GM18861 (cell line): ENCODE measurements at regions not wholly inside any gene's neighbourhood (a gene's known extent, or its start where the extent isn't known, plus 50 kb on each side); places are given as distances from the start of the nearest gene placed in this dataset.
"Not testable (repeated sequence)": the region's sequence is repeated elsewhere in the genome, so short reads cannot be mapped to it uniquely, and the experiment has no call there.

ENCODE experiments used
- ATAC-seq: cut with Tn5 transposase; IDR thresholded peaks from one replicate; pipeline ENCODE4 v1.9.1; 2021; ENCODE audit not compliant: unreplicated experiment

DNA sequence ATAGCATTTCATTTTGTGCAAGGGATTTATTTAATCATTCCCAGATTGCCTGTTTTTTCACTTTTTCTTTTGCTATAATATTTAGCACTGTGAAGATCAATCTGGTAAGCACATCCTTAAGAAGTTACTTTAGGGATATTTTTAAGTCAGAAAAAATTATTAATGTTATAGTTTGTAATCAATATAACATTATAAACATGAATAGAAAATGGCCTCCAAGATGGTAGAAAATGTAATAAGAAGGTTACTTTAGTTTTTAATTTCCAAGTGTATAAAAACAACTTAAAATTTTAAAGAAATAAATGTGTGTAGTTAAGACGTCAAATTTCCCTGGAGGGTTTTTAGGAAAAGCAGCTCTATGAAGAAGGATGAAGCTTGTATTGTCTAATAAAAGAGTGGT lies 81.9 kb upstream of the SERPINE2 start:
- ATAC-seq, result no peak

GRCh38 chr2:224119846-224120245 lies 80.8 kb upstream of the SERPINE2 start:
- ATAC-seq, result not testable (repeated sequence)

DNA sequence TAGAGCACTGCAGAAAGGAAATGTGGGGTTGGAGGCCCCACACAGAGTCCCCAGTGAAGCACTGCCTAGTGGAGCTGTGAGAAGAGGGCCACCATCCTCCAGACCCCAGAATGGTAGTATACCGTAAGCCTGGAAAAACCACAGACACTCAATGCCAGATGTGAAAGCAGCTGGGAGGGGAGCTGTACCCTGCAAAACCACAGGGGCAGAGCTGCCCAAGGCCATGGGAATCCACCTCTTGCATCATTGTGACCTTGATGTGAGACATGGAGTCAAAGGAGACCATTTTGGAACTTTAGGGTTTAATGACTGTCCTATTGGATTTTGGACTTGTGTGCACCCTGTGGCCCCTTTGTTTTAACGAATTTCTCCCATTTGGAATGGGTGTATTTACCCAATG lies 75.3 kb upstream of the SERPINE2 start:
- no peak for ATAC-seq

- ATAC-seq, result not testable (repeated sequence)
These were observed 74.8 kb upstream of the SERPINE2 start for GRCh38 chr2:224113930-224114329.

DNA sequence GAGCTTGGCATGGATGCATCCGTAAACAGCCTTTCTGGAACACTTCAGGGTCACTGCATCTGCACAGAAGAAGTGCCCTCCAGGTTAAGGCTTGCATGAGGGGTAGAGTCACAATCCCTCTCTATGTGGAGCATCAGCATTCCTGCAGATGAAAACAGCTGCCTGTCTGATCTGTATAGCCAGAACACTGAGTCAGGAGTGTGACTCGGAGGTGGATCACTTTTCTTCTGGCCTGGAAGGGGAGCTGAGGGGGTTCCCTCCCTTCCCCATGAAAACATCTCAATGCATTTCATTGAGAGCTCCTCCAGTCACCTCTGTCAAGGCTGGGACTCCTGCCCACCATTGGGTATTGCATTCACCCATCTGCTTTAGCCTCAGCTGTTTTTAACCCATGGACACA lies 72.5 kb upstream of the SERPINE2 start:
- ATAC-seq, result no peak

DNA sequence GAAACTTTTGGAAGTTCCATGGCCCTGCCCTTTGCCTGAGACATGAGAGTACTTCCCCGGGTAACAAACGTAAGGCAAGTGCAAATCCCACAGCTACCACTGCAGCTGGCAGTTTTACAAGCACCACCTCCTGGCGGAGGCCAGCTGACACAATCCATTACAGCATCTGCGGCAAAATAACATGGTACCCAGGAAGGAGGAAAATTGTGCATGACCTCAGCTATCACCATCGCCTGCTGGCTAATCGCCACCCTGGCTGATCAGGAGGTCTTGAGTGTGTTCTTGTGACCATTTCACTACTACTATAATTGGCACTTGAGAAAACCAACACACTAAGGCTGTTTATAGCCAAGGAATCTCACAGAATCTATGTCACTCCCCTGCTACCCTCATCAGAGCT lies 71.7 kb upstream of the SERPINE2 start:
- no peak for ATAC-seq

DNA sequence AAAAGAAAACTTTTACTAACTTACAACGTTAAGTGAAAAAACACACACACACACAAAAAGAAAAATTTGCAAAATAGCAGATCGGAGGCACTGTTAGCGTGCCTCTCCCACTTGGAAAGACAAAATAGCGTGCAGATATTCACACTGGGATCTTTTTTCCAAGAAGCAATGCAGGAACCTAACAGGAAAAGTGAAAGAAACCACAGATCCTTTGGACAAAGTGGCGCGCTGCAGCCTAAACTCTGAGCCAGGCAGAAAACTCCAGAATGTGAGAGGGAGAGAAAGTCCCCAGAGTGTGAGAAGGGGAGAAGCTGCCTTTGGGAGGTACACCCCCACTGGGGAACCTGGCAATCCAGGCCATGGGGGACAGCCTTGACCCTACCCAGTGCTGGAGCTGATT lies 70.7 kb upstream of the SERPINE2 start:
- no peak for ATAC-seq

- no peak for ATAC-seq
These were observed 67.7 kb upstream of the SERPINE2 start for GRCh38 chr2:224106794-224107193.

GRCh38 chr2:224104668-224105386 lies 65.7 kb upstream of the SERPINE2 start:
- ATAC-seq, result no peak

GRCh38 chr2:224103651-224104050 lies 64.6 kb upstream of the SERPINE2 start:
- ATAC-seq, result no peak

DNA sequence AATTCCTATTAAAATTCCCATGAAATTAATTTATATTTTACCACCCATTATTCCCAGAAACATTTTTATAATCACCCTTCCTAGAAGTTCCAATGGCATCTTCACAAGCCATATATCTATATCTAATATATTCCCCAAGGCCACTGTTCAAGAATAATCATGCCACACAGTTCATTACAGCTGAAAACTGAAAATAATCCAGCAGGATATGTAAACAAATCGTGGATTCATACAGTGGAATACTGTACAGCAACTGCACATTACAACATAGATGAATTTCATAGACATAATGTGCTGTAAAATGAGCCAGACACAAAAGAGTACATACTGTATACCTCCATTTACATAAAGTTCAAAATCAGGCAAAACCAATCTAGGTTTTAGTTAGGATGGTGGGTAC lies 63.9 kb upstream of the SERPINE2 start:
- ATAC-seq, result no peak

DNA sequence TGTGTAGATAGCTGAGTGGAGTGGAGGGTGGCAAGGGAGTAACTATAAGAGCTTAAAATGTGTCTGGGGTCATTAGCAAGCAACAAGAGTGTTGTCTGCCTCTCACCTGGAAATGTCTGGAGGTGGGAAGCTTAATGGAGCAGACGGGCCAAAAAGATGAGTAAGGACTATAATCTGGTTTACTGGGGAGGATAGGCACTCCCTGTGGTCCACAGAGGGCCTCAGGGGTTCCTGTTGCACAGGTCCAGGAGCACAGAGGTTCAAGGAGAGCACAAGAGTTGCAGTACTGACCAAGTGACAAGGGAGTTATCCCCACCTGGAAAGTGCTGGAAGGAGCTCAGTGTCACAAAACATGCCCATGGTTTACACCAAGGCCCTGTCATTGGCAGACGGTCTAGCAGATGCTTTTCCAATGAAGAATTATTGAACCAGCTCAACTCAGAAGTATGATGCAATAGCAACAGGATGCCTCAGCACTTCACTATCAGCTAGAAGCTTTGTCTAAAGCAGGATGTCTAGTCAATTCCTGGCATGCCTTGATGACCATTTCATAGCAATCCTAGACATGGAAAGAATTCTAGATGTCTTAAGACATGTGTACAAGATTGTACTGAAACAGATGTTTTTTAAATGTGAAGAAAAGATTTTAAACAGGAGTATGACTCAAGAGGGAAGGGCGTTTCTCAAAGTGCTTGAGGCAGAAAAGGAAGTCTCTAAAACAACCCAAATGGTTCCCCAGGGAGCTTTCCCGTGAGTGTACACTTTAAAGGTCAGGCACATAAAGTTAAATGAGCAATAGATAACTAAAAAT lies 62.9 kb upstream of the SERPINE2 start:
- ATAC-seq, result no peak

GRCh38 chr2:224099861-224100643 lies 61.0 kb upstream of the SERPINE2 start:
- no peak for ATAC-seq

DNA sequence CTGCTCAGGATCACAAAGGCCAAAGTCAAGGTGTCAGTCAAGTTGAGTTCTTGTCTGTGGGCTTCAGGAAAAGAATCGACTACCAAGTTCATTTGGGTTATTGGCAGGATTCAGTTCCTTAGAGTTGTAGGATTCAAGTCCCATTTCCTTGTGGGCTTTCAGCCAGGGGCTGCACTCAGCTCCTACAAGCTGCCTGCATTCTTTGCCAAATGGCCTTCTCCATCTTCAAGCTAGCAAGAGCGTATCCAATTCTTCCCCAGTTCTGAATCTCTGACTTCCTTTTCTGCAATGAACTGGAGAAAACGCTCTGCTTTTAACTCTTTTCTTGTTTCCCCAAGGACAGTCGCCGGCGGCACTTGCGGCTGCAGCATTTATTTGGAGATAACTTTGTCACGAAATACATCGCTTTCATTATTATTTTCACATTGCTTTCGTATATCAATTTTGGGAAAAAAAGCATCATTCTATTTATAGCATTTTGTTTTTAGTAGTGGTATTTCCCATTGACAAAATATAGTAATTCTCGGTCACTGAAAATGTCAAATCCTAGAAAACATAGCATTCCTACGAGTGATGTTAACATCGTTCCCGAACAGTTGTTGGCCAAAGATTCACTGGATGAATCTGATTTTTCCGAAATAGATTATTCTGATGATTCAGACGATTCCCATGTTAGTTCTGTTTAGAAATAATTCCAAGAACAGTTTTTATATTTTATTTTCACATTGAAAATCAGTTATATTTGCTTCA lies 59.6 kb upstream of the SERPINE2 start:
- ATAC-seq, result no peak

- no peak for ATAC-seq
These were observed 55.3 kb upstream of the SERPINE2 start for GRCh38 chr2:224094413-224094812.

DNA sequence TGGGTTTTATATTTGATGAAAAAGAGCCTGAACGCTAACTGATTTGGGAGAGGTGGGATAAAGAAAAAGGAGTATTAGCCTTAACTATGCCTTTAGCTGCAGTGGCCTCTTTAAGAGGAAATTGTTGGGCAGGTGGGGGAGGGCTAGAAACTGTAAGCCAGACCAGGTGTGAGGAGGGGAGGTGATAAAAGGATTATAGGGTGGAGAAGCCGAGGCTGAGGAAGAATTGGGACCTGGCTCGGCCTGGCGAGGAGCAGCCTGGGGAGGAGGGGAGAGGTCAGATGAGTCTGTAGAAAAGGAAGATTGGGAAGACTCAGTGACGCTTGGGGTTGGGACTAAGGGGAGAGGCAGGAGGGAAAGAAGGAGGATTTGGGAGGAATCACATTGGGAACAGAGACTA lies 52.6 kb upstream of the SERPINE2 start:
- ATAC-seq, result not testable (repeated sequence)

GRCh38 chr2:224089606-224090005 lies 50.5 kb upstream of the SERPINE2 start:
- not testable (repeated sequence) for ATAC-seq
